NCI-H748 (cell line): ENCODE measurements at regions not wholly inside any gene's neighbourhood (a gene's known extent, or its start where the extent isn't known, plus 50 kb on each side); places are given as distances from the start of the nearest gene placed in this dataset.
"Not testable (repeated sequence)": the region's sequence is repeated elsewhere in the genome, so short reads cannot be mapped to it uniquely, and the experiment has no call there.

Experiments
- DNase-seq: peaks from one replicate; lab custom pipeline; 2025; ENCODE audit not compliant: unreplicated experiment; lab: John Stamatoyannopoulos, UW

GRCh38 chr5:38675443-38675842 lies 119.0 kb upstream of the LIFR start:
- DNase-seq: no peak

- no peak for DNase-seq
These were observed 121.2 kb upstream of the LIFR start for GRCh38 chr5:38677636-38678035.

- no peak for DNase-seq
These were observed 121.6 kb upstream of the LIFR start for GRCh38 chr5:38678076-38678475.

DNA sequence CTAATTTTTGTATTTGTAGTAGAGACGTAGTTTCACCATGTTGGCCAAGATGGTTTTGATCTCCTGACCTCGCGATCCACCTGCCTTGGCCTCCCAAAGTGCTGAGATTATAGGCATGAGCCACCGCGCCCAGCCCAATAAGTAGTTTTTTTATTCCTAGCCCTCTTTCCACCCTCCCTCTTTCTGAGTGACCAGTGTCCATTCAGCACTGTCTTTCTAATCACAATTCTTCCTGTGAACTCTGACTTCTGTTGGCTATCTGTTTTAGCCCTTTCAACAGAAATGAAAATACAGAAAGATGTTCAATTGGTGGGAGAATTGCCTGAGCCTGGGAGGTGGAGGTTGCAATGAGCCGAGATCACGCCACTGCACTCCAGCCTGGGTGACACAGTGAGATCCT lies 122.3 kb upstream of the LIFR start:
- not testable (repeated sequence) for DNase-seq

DNA sequence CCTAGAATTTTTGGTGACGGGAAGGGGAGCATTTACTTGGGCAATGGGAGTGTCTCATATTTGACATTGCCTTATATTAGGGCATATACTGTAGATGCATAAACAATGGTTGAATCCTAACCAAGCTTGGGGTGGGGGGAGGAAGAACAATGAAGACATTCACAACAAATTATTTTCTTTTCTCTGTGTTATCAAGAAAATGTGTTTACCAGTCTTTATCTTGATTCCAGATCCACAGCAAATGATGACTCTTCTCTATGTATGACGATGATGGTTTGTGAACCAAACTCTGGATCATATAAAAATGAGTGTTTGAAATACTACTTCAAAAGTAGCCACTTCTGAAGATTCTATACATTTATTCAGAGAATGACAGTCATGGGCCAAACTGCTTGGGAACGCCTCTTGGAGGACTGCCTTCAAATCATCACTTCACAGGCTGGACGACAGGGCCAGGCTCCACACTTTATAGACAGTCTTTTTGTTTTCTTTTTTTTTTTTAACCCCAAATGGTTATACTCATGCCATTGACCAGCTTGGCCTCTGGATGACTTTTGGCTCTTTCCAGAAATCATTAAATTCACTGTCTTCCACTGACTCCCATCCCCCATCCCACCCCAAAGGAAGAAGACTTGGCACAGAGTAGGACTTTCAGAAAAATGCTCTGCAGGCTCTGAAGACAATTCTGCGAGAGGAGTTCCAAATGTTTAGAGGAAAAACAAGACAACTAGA lies 123.8 kb upstream of the LIFR start:
- DNase-seq: no peak

- no peak for DNase-seq
These were observed 124.7 kb upstream of the LIFR start for GRCh38 chr5:38681029-38681706.

DNA sequence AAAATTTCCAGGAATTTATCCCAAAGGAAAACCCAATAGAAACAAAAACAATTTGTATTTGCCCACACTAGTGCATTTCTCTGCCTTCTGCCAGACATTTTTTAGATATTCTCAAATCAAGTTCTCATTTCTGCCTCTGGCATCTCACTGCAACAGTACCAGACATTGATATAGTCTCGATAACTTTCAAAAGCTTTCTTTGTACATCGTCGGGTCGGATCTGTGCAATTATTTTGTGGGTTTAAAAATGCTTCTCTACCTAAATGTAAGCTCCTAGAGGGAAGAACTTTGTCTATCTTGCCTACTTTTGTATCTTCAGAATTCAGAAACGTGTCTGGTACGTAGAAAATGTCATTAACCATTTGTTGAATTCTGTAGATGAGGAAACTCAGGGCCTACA lies 125.5 kb upstream of the LIFR start:
- no peak for DNase-seq

DNA sequence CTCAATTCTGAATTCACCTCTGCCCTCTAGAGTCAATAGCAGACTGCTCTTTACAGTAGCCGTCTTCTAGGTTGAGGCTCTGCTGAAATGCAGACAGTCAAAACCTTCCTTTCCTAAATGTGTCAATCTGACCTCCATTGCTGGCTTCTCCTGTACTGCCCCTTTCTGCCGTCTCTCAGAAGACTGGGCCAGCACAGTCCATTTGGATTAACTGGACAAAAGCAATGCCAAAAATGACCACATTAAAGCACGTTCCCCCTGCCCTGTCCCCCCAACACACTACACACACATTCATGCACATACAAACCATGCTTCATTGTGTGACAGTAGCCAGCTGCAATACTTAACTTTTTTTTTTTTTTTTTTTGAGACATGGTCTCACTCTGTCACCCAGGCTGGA lies 130.2 kb upstream of the LIFR start:
- DNase-seq: no peak

- no peak for DNase-seq
These were observed 135.9 kb upstream of the LIFR start for GRCh38 chr5:38692346-38692745.

DNA sequence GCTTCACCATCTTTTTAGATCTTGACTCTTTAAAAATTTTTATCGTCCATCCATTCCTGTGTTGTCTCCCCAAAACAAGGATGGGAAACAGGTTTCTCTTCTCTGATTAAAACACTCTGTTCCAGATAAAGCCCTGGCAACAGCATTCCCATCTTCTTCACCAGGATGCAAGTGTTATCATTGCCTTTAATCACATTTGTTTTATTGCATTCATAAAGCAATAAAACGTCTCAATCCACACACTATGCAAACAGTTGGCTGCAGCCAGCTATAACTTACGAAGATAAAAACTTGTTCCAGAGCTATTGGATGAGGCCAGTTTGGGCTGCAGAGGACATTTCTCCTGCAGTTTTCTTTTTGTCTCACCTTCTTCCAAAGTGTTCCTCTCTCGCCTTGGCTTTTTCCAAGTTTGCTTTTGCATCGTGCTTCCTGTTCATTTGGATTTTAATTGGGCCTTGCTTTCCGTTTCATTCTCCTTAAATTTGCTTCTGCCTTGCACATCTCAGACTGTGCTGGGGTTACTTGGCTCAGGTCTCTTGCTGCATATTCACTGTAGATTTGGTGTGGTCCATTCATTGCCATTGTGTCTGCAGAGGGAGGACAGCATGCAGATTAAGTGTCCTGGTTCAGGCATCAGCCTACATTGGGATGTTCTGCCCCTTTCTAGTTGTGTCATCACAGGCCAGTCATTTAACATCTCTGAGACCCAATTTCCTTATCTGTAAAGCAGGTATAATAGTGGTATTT lies 136.5 kb upstream of the LIFR start:
- DNase-seq: no peak

GRCh38 chr5:38695021-38695958 lies 138.8 kb upstream of the LIFR start:
- DNase-seq: peak; percentile 83

- no peak for DNase-seq
These were observed 140.6 kb upstream of the LIFR start for GRCh38 chr5:38697013-38697412.

DNA sequence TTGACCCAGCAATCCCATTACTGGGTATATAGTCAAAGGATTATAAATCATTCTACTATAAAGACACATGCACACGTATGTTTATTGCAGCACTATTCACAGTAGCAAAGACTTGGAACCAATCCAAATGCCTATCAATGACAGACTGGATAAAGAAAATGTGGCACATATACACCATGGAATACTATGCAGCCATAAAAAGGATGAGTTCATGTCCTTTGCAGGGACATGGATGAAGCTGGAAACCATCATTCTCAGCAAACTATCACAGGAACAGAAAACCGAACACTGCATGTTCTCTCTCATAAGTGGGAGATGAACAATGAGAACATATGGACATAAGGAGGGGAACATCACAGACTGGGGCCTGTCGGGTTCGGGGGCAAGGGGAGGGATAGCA lies 140.3 kb upstream of the OSMR start:
- not testable (repeated sequence) for DNase-seq

DNA sequence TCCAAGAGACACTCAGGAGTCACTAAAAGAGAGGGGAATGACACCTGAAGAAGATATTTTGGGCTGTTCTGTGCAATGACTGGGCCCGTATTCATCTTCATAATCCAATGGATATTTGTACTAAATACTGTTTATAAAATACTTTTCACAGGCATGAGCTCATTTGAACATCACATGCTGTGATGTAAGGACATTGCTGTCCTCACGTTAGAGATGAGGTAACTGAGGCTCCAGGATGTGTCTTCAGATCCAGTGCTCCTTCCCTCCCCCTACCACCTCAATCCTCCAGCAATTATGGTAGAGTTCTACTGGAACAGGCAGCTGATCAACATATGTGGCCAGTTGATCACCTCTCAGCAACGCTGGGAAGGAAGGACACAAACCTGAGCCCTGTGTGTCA lies 139.4 kb upstream of the OSMR start:
- no peak for DNase-seq

DNA sequence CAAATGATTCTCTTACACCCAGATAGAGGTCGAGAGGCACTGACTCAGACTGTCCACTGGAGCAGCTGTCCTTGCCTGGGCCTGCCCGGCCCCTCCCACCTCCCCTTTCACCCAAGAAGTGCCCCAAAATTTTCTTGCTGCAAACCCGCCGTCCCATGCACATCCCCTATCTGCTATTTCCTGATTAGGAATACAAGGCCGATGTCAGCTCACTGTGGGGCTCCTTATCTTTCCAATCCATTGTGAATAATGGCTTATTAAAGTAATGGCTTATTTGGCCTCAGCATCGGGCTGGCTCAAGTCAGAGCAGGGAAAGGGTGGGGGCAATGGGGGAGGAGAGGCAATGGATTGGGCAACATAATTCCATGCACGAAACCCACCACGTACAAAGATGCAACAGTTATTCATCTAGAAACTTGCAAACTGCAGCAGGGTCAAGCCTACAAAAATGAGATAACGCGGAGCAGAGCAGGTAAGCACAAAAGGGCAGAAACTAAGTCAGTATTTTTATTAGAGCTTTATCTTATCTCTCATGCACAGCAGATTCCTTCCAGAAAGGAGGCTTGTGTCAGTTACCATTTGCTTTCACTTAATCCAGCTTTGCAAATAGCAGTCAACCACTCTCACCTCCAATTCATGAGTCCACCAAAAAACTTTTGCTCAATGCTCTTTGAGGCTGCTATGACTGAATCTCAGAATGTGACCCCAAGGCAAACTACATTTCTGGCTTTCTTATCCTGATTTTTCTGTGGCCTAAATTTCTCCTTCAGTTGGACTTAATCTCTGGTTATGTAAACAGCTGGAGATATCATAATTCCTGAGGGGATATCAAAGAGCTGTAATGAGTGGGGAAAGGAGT lies 138.2 kb upstream of the OSMR start:
- no peak for DNase-seq

DNA sequence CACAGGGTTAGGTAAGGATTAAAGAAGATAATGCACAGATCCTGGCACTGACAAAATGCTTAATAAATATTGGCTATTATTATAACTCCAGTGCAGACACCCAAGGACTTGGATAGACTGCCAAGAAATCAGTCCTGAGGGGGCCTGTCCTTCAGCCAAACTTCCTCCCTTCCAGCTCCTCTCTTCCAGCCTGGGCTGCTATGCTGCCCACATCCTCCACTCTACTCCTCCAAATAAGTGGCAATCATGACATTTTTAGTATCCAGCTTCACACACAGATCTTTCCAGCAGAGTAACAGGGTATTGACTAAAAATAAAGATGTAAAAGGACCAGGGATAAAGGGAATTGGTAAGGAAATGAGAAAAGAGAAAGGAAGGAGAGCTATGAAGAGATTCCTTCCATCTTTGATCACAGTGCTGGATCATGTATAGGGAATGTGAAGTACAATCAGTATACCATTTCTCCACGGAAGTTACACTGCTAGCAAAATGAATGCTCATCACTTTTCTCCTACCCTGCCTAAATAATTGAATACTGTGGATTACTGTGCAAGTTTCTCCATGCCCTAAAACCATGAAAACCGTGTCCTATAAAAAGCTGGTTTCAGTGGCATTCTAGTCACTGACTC lies 136.0 kb upstream of the OSMR start:
- no peak for DNase-seq

GRCh38 chr5:38710627-38711026 lies 135.2 kb upstream of the OSMR start:
- DNase-seq: no peak

DNA sequence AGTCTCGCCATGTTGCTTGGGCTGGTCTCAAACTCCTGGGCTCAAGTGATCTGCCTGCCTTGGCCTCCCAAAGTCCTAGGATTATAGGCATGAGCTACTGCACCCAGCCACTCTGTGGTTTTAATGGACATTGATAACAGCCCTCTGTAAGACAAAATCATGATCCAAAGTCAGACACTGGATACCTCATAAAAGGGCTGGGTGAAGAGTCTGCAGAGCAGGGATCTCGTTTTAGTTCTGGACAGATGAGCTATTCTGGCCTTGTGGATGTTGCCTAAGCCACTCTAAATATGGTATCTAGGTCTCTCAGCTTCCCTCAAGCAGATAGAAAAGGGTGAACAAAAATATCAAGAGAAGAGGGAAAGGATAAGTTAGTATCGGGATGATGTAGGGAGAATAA lies 133.4 kb upstream of the OSMR start:
- no peak for DNase-seq

DNA sequence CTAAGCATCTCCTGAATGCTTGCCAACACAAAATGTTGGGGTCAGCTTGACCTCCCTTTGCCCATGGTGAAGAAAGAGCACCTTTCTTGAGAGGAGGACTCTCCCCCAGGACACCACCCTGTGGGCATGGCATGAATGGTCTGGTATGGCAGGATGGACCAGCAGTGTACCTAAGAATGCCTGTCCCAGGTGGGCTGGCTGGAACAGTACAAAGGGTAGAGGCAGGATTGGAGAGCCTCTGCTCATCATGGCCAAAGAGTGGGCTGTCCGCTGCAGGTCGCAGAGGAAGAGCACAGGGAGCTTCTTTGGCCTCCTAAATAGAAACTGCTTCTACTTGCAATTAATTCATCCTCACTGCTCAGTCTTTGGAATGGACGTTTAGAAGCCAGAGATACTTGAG lies 131.6 kb upstream of the OSMR start:
- no peak for DNase-seq
